BJ (cell line): ENCODE measurements at regions not wholly inside any gene's neighbourhood (a gene's known extent, or its start where the extent isn't known, plus 50 kb on each side); places are given as distances from the start of the nearest gene placed in this dataset.
"Not testable (repeated sequence)": the region's sequence is repeated elsewhere in the genome, so short reads cannot be mapped to it uniquely, and the experiment has no call there.

Experiments
- CTCF ChIA-PET: fragments of 350-600 bp; formaldehyde crosslinking; extraction: SDS; loops from one replicate; lab custom pipeline; 2021; ENCODE audit warnings: antibody characterized with exemption, inconsistent platforms; lab: Yijun Ruan, JAX
- POLR2A ChIA-PET: fragments of 300-600 bp; sonication (Branson Sonifier 250); formaldehyde crosslinking; extraction: SDS; loops from one replicate; lab custom pipeline; 2021; ENCODE audit warnings: antibody characterized with exemption; lab: Charles Lee
- DNase-seq: peaks from one replicate; pipeline ENCODE4 v3.0.0-alpha.2; 2011; ENCODE audit warnings: low read depth
- H3K27me3 ChIP-seq: 2 replicates; pipeline ENCODE4 v1.6.0; 2011; ENCODE audit warnings: low read length; ENCODE audit not compliant: control insufficient read depth, insufficient read depth
- H3K36me3 ChIP-seq: 2 replicates; pipeline ENCODE4 v1.5.1; 2011; ENCODE audit warnings: low read length; ENCODE audit not compliant: control insufficient read depth, insufficient read depth
- H3K4me3 ChIP-seq: 2 replicates; pipeline ENCODE4 v1.5.1; 2011; ENCODE audit warnings: low read depth, mild to moderate bottlenecking, control low read depth, low read length
- CTCF ChIP-seq: IDR thresholded peaks from 2 replicates; pipeline ENCODE4 v1.5.1; 2011; ENCODE audit warnings: low read depth, mild to moderate bottlenecking, control low read depth, inconsistent platforms, low read length, moderate library complexity; ENCODE audit not compliant: insufficient read depth

DNA sequence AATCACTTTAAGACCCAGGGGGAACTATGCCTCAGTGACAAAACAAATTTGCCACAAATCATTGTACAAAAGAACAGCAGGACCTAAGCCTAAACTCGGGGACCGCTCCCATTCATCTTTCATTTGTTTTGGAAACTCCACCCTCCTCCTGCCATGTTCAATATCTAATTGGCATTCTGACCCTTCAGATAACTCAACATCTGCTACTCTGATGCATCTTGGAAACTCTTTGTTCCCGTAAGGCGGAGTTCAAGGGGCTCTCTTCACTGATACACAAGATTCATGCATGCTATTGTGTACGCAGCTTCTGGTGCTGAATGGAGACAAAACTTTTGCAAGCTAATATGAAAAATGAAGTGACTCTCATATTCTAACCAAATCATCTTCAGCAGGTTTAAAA is 187.6 kb downstream of the ZFP64 start:
- DNase-seq = no peak
- no peaks in the 10 kb centered on the region for H3K36me3 ChIP-seq
- no peaks in the 10 kb centered on the region for H3K27me3 ChIP-seq
- CTCF ChIA-PET = no interaction called here
- POLR2A ChIA-PET = no interaction called here
- no peak for TF ChIP-seq CTCF
- H3K4me3 ChIP-seq = no peak overlapping the region

DNA sequence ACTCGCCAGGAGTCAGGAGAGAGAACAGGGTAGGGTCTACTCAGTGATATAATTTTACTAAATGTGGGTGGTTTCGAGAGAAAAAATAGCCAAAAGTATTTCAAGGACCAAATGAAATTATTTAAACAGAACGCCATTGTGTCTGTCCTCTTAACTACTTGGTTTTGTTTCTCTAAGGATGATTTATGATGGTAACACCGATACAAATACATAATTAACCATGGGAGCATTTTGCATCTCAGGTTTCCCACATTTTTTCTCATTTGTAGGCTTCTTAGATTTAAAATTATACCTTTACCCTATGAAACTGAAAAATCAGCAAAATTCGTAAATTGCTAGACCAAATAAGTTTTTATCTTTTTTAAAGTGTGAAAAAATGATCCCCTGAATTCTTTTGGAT is 188.2 kb downstream of the ZFP64 start:
- Histone ChIP-seq H3K4me3 (no peak overlapping the region), H3K27me3 (no peaks in the 10 kb centered on the region), H3K36me3 (no peaks in the 10 kb centered on the region)
- no peak for TF ChIP-seq CTCF
- DNase-seq = no peak
- CTCF ChIA-PET = no interaction called here
- POLR2A ChIA-PET = no interaction called here

- TF ChIP-seq CTCF = peak; percentile 20; the same call in 1 of the 2 replicates
- Histone ChIP-seq H3K36me3 (no peaks in the 10 kb centered on the region), H3K4me3 (no peak overlapping the region), H3K27me3 (no peaks in the 10 kb centered on the region)
- DNase-seq = no peak
- CTCF ChIA-PET = no interaction called here
- POLR2A ChIA-PET = no interaction called here
Observed at GRCh38 chr20:52001999-52002666, 189.4 kb downstream of the ZFP64 start.

DNA sequence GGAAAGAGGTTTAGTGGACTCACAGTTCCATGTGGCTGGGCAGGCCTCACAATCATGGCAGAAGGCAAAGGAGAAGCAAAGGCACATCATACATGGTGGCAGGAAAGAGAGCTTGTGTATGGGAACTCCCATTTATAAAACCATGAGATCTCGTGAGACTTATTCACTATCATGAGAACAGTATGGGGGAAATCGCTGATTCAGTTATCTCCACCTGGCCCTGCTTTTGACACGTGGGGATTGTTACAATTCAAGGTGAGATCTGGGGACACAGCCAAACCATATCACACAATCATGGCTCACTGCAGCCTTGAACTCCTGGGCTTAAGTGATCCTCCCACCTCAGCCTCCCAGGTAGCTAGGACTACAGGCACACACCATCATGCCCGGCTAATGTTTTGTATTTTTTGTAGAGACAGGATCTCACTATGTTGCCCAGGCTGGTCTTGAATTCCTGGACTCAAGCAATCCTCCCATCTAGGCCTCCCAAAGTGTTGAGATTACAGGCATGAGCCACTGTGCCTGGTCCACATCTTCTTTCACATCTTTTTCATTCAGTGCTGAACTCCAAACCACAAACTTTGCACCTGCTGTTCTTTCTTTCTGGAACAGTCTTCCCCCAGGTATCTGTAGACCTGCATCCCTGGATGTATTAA is 194.2 kb downstream of the ZFP64 start:
- DNase-seq, H3K4me3 ChIP-seq, H3K27me3 ChIP-seq, H3K36me3 ChIP-seq, POLR2A ChIA-PET: not testable (repeated sequence)
- CTCF ChIA-PET = interaction anchor here (0.6 to 0.8 kb wide), 2 partner anchors 8 to 198 kb away, joined by 3 read pairs; no protein-coding TSS in a partner anchor

DNA sequence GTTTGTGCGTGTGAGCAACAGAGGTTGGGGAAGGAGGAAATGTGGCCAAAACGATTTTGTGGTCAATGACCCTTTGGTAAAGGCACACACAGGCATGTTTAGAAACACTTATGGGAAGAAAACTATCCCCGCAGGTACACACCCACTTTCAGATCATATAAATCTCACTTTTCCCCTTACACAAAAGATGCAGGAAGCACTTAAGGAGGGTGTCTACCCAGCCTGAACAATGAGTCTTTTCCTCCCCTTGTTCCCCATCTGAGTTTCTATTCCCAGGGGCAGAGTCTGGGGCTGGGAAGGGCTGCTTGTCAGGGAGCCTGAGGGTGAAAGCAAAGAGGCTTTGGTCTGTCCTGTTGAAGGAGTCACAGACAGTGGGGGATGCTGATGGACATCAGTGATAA is 193.2 kb upstream of the SALL4 start:
- H3K4me3 ChIP-seq = no peak overlapping the region
- no peaks in the 10 kb centered on the region for H3K36me3 ChIP-seq
- TF ChIP-seq CTCF = no peak
- CTCF ChIA-PET = no interaction called here
- H3K27me3 ChIP-seq = no peaks in the 10 kb centered on the region
- POLR2A ChIA-PET = no interaction called here
- peak; percentile 49 for DNase-seq
